ENCODE measurements at regions not wholly inside any gene's neighbourhood (a gene's known extent, or its start where the extent isn't known, plus 50 kb on each side); places are given as distances from the start of the nearest gene placed in this dataset.
"Not testable (repeated sequence)": the region's sequence is repeated elsewhere in the genome, so short reads cannot be mapped to it uniquely, and the experiment has no call there.

DNA sequence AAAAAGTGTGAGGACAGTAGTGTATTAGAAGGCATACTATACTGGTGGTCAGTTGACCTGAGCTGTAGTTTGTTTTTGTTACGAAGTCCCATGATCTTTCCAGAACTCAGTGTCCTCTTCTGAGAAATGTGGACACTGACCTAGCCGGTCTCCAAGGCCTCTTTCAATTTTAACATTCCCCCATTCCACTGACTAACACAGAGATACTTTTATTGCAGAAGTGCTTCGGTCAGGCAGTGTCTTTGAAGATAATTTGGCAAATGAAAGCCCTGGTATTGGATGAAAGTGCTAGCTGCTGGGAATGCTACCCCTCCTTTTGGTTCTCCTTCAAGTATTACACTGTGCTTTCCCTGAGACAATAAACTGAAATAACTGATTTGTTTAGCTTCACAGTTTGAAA, 89.4 kb downstream of the LMO4 start:
- no peaks in the 10 kb centered on the region for H3K9me3 ChIP-seq (ENCODE audit: control insufficient read depth, low read length)
- H3K36me3 ChIP-seq (ENCODE audit: control insufficient read depth, insufficient read depth, low read length) = no peaks in the 10 kb centered on the region
- no peak overlapping the region for H3K4me3 ChIP-seq (ENCODE audit: extremely low read depth, insufficient read depth, low read length, poor library complexity, severe bottlenecking)
- H3K4me1 ChIP-seq (ENCODE audit: control insufficient read depth, insufficient read depth, low read length, poor library complexity, severe bottlenecking) = no peaks in the 10 kb centered on the region
- no peak overlapping the region for H3K27ac ChIP-seq (ENCODE audit: low read depth, low read length, severe bottlenecking)
- WGBS, 2 experiments (ENCODE audit: insufficient coverage in 2 of 2) = no CpG with 5 or more reads among the region's 3 CpGs

DNA sequence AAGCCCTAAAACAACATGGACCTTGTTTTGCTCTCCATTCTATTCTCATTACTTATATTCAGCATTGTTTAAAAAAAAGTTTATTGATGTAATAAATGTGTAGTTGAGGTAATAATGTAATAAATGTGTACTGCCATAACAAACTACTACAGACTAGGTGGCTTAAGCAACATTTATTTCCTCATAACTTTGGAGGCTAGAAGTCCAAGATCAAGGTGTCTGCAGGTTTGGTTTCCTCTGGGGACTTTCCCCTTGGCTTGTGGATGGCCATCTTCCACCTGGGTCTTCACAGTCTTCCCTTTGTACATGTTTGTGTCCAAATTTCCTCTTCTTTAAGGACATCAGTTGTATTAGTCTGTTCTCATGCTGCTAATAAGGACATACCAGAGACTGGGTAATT, 93.1 kb downstream of the LMO4 start:
- Histone ChIP-seq H3K9me3 (ENCODE audit: control insufficient read depth, low read length) (no peaks in the 10 kb centered on the region), H3K27ac (ENCODE audit: low read depth, low read length, severe bottlenecking) (no peak overlapping the region), H3K4me1 (ENCODE audit: control insufficient read depth, insufficient read depth, low read length, poor library complexity, severe bottlenecking) (peaks cover 2% of the 10 kb centered on the region), H3K4me3 (ENCODE audit: extremely low read depth, insufficient read depth, low read length, poor library complexity, severe bottlenecking) (no peak overlapping the region), H3K36me3 (ENCODE audit: control insufficient read depth, insufficient read depth, low read length) (no peaks in the 10 kb centered on the region)

DNA sequence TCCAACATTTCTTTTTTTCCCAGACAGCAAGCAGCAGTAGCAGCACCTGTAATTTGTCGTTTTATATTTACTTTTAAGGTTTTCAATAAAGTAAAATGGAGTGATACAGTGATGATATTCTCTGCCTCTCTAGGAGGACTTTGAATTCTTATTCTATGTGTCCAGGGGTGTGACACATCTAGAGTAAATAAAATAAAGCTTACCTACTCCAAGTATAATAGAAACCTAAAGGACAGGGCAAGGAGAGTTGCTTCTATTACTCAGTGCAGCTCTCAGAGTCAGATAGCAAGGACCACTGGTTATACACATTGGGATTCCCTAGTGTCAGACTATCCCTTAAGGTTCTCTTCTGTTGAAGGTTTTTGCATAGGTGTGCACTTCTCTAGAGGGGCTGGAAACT, 95.9 kb downstream of the LMO4 start:
- H3K36me3 ChIP-seq (ENCODE audit: control insufficient read depth, insufficient read depth, low read length) = no peaks in the 10 kb centered on the region
- H3K4me1 ChIP-seq (ENCODE audit: control insufficient read depth, insufficient read depth, low read length, poor library complexity, severe bottlenecking) = peaks cover 24% of the 10 kb centered on the region
- H3K27ac ChIP-seq (ENCODE audit: low read depth, low read length, severe bottlenecking) = no peak overlapping the region
- H3K4me3 ChIP-seq (ENCODE audit: extremely low read depth, insufficient read depth, low read length, poor library complexity, severe bottlenecking) = no peak overlapping the region
- WGBS, 2 experiments (ENCODE audit: insufficient coverage in 2 of 2) = no CpG with 5 or more reads among the region's 1 CpG
- H3K9me3 ChIP-seq (ENCODE audit: control insufficient read depth, low read length) = no peaks in the 10 kb centered on the region

DNA sequence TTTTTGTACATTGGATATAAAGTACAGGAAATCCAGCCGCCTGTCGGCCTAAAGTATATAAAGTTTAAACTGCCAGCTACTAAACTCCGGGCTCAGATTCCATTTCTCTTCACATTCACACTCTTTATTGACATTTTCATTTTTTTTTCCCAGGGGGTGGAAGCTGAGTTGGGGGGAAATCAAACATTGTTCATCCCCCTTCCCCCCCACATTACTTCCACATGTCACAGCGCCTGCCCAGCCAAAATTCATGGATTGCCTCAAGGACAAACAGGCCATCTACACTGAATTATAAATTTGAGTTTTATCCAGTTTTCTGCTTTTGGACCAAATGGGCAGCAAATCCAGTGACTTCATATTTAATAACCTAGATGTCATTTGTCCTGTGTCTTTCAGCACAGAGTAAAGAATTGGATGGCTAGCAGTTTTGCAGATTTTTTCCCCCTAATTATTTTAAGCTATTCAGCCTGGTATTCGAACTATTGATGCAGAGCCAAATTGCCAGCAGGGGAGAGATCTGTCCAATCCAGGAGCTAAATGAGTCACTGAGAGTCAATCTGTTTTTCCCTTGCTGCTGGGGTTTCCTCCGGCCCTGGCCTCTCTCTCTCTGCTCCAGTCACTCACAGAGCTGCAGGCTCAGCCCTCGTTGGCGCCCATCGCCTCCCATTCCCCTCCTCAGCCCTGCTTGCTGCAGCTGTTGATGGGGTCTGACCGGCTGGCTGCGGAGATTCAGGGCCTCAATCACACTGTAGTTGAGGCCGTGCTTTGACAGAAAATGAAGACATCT, 98.0 kb downstream of the LMO4 start:
- Histone ChIP-seq H3K4me3 (ENCODE audit: extremely low read depth, insufficient read depth, low read length, poor library complexity, severe bottlenecking) (no peak overlapping the region), H3K4me1 (ENCODE audit: control insufficient read depth, insufficient read depth, low read length, poor library complexity, severe bottlenecking) (peaks cover 24% of the 10 kb centered on the region), H3K27ac (ENCODE audit: low read depth, low read length, severe bottlenecking) (peak overlapping the region; percentile 26), H3K36me3 (ENCODE audit: control insufficient read depth, insufficient read depth, low read length) (no peaks in the 10 kb centered on the region), H3K9me3 (ENCODE audit: control insufficient read depth, low read length) (no peaks in the 10 kb centered on the region)
- WGBS, 2 experiments (ENCODE audit: insufficient coverage in 2 of 2) = 45 to 54% methylated on average over 3 to 7 of the region's 12 CpGs

DNA sequence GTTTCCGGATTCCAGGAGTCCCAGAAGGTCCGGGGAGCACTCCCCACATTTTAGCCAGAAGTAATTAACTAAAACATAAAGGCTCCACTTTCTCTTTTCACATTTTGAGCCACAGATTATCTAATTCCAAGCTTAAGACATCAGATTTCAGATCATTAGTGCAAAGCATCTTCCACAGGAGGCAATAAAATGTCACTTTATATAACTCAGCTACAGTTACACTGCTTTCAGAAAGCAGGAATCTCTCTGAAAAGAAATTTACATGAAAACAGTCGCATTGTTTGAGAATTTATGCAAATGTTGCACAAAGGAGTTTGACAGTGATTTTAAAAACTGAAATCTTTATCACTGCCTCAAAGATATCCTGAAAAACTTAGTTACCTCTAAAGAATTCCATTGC, 99.7 kb downstream of the LMO4 start:
- H3K27ac ChIP-seq (ENCODE audit: low read depth, low read length, severe bottlenecking) = no peak overlapping the region

DNA sequence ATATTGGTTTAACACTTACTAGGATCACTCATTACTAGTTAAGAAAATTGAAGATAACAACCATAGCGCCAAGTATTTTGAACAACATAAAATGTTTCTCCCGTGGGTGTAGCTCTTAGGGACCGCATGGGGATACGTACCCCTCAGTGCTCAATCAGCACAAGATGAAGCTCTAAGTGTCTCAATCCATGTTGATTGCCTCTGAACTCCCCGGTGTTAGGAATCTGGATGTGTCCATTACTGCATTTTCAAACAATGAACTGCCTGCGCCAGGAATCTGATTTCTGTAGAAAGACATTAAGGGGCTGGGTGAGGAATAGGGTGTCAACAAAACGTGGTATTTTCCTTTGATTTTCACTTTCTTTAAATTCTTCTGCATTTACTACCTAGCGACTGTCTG, 100.2 kb downstream of the LMO4 start:
- Histone ChIP-seq H3K27ac (ENCODE audit: low read depth, low read length, severe bottlenecking) (no peak overlapping the region), H3K9me3 (ENCODE audit: control insufficient read depth, low read length) (no peaks in the 10 kb centered on the region), H3K4me1 (ENCODE audit: control insufficient read depth, insufficient read depth, low read length, poor library complexity, severe bottlenecking) (peaks cover 24% of the 10 kb centered on the region), H3K4me3 (ENCODE audit: extremely low read depth, insufficient read depth, low read length, poor library complexity, severe bottlenecking) (no peak overlapping the region), H3K36me3 (ENCODE audit: control insufficient read depth, insufficient read depth, low read length) (no peaks in the 10 kb centered on the region)
- 59 to 76% methylated on average over 3 to 4 of the region's 8 CpGs for WGBS, 2 experiments (ENCODE audit: insufficient coverage in 2 of 2)

More for the DNA sequence above, 99.7 kb downstream of the LMO4 start:
- Histone ChIP-seq H3K9me3 (ENCODE audit: control insufficient read depth, low read length) (no peaks in the 10 kb centered on the region), H3K36me3 (ENCODE audit: control insufficient read depth, insufficient read depth, low read length) (no peaks in the 10 kb centered on the region), H3K4me3 (ENCODE audit: extremely low read depth, insufficient read depth, low read length, poor library complexity, severe bottlenecking) (no peak overlapping the region), H3K4me1 (ENCODE audit: control insufficient read depth, insufficient read depth, low read length, poor library complexity, severe bottlenecking) (peaks cover 24% of the 10 kb centered on the region)
- 33% methylated on average over 1 of the region's 3 CpGs; no CpG with 5 or more reads in 1 of the 2 experiments for WGBS, 2 experiments (ENCODE audit: insufficient coverage in 2 of 2)

DNA sequence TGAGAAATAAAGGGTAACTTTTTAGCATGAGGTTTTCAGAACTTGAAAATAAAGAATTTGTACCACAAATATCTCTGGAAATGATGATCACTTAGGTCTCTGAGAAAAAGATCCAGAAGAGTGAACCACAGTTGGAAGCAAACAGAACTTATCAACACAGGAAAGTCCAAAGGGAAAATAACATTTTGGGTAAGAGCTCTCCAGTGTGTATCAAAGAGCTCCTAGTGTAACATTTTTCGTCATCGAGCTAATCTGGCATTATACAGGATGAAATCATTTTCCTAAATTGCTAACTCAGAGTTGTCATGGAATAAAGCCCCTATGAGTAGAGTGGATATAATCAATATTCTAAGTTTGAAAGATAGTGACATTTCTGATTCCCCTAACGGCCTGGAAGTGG, 104.0 kb downstream of the LMO4 start:
- no peak overlapping the region for H3K4me3 ChIP-seq (ENCODE audit: extremely low read depth, insufficient read depth, low read length, poor library complexity, severe bottlenecking)
- no peaks in the 10 kb centered on the region for H3K36me3 ChIP-seq (ENCODE audit: control insufficient read depth, insufficient read depth, low read length)
- 74% methylated on average over 2 of the region's 3 CpGs; no CpG with 5 or more reads in 1 of the 2 experiments for WGBS, 2 experiments (ENCODE audit: insufficient coverage in 2 of 2)
- peaks cover 23% of the 10 kb centered on the region for H3K4me1 ChIP-seq (ENCODE audit: control insufficient read depth, insufficient read depth, low read length, poor library complexity, severe bottlenecking)
- no peaks in the 10 kb centered on the region for H3K9me3 ChIP-seq (ENCODE audit: control insufficient read depth, low read length)
- no peak overlapping the region for H3K27ac ChIP-seq (ENCODE audit: low read depth, low read length, severe bottlenecking)

DNA sequence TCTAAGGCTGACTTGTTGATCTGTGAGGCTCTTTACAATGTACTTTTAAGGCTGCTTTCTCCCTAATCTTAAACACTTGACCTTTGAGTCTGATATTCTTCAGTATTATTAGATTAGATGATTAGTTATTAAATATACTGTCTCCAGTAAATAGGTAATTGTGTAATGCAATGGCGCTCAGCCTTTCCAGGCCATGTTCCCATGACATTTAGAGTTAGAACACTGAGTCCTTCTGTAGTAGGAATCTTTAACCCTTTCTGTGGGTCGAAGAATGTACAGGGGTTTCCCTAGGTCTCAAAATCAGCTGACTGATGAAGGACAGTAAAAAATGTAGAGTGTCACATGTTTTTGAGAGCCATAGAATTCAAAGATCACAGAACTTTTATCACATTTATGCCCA, 104.4 kb downstream of the LMO4 start:
- not testable (repeated sequence) for H3K27ac ChIP-seq (ENCODE audit: low read depth, low read length, severe bottlenecking); H3K36me3 ChIP-seq (ENCODE audit: control insufficient read depth, insufficient read depth, low read length); H3K4me3 ChIP-seq (ENCODE audit: extremely low read depth, insufficient read depth, low read length, poor library complexity, severe bottlenecking); H3K9me3 ChIP-seq (ENCODE audit: control insufficient read depth, low read length)
- WGBS, 2 experiments (ENCODE audit: insufficient coverage in 2 of 2) = no CpG with 5 or more reads among the region's 2 CpGs
- peaks cover 20% of the 10 kb centered on the region for H3K4me1 ChIP-seq (ENCODE audit: control insufficient read depth, insufficient read depth, low read length, poor library complexity, severe bottlenecking)

DNA sequence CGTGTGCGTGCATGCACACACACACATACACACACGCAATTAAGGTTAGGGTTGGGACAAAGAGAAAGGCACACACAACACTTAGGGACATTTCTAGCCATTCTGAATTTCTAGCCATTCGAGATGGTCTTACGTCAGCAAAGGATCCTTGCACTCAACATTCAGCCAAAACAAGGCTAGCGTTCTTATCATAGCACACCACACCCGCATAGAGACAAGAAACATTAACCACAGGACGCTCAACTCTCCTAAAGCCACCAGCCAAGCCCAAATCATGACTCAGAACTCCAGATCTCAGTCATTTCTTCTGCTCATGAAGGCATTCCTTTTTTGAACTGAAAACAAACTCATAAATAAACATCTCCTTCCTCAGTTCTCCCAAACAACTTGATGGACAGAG, 106.8 kb downstream of the LMO4 start:
- Histone ChIP-seq H3K4me1 (ENCODE audit: control insufficient read depth, insufficient read depth, low read length, poor library complexity, severe bottlenecking) (peaks cover 11% of the 10 kb centered on the region), H3K36me3 (ENCODE audit: control insufficient read depth, insufficient read depth, low read length) (no peaks in the 10 kb centered on the region), H3K4me3 (ENCODE audit: extremely low read depth, insufficient read depth, low read length, poor library complexity, severe bottlenecking) (no peak overlapping the region), H3K27ac (ENCODE audit: low read depth, low read length, severe bottlenecking) (no peak overlapping the region), H3K9me3 (ENCODE audit: control insufficient read depth, low read length) (no peaks in the 10 kb centered on the region)
- 91 to 92% methylated on average over 5 to 8 of the region's 8 CpGs for WGBS, 2 experiments (ENCODE audit: insufficient coverage in 2 of 2)

DNA sequence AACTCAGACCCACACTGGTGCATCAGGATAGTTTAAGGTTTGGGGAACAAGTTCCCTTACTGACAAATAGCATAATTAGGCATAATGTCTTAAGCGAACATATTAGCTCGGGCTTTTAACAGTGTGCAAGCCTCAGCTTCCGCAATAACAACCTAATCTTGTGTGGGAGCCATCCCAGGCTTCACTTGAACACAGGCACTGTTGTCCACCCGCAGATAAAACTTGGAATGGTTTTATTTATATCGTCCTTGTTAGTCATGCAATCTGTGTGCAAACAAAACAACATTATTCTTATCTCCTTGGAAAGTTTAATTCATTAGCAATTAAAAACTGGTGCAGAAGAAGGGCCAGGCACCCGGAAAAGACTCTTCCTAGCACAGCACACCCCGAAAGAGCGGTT, 107.4 kb downstream of the LMO4 start:
- not testable (repeated sequence) for H3K27ac ChIP-seq (ENCODE audit: low read depth, low read length, severe bottlenecking); H3K36me3 ChIP-seq (ENCODE audit: control insufficient read depth, insufficient read depth, low read length); H3K4me3 ChIP-seq (ENCODE audit: extremely low read depth, insufficient read depth, low read length, poor library complexity, severe bottlenecking); H3K9me3 ChIP-seq (ENCODE audit: control insufficient read depth, low read length)
- 92 to 98% methylated on average over 5 of the region's 8 CpGs for WGBS, 2 experiments (ENCODE audit: insufficient coverage in 2 of 2)
- peaks cover 11% of the 10 kb centered on the region for H3K4me1 ChIP-seq (ENCODE audit: control insufficient read depth, insufficient read depth, low read length, poor library complexity, severe bottlenecking)

DNA sequence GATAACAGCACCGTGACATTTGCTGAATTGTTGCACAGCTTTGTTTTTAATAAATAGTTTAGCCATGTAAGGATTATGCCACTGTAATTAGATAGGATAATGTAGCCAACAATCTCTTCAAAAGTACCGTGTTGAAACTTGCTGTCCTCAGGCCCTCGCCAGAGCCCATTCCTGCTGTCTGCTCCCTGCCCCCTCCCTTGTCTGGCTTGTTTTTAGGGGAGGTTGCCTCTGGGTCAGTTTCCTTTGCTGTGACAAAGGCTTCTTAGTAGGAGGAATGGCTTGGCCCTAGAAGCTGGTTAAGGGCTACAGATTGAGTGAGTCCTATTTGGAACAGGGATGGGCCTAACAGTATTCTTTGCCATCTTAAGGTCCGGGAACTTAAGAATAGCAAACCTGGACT, 107.9 kb downstream of the LMO4 start:
- no peak overlapping the region for H3K4me3 ChIP-seq (ENCODE audit: extremely low read depth, insufficient read depth, low read length, poor library complexity, severe bottlenecking)
- H3K4me1 ChIP-seq (ENCODE audit: control insufficient read depth, insufficient read depth, low read length, poor library complexity, severe bottlenecking) = peaks cover 11% of the 10 kb centered on the region
- no peak overlapping the region for H3K27ac ChIP-seq (ENCODE audit: low read depth, low read length, severe bottlenecking)
- H3K36me3 ChIP-seq (ENCODE audit: control insufficient read depth, insufficient read depth, low read length) = no peaks in the 10 kb centered on the region
- WGBS, 2 experiments (ENCODE audit: insufficient coverage in 2 of 2) = 92 to 93% methylated on average over 1 to 2 of the region's 4 CpGs
- H3K9me3 ChIP-seq (ENCODE audit: control insufficient read depth, low read length) = no peaks in the 10 kb centered on the region

All from mesodermal cell (in vitro differentiated cells).